NT2/D1 (cell line): ENCODE measurements at regions not wholly inside any gene's neighbourhood (a gene's known extent, or its start where the extent isn't known, plus 50 kb on each side); places are given as distances from the start of the nearest gene placed in this dataset.

Source experiments
- YY1 ChIP-seq: IDR thresholded peaks from 2 replicates; pipeline ENCODE4 v1.6.1; 2011; ENCODE audit not compliant: insufficient read length, insufficient read depth
- ZNF274 ChIP-seq: IDR thresholded peaks from 2 replicates; pipeline ENCODE4 v1.6.1; 2011; ENCODE audit warnings: mild to moderate bottlenecking, low read depth, low read length

GRCh38 chr5:71986101-71986500, 121.2 kb upstream of the MAP1B start:
- TF ChIP-seq YY1: no peak
- TF ChIP-seq ZNF274: no peak
